ENCODE measurements at regions not wholly inside any gene's neighbourhood (a gene's known extent, or its start where the extent isn't known, plus 50 kb on each side); places are given as distances from the start of the nearest gene placed in this dataset.

- TF ChIP-seq CTCF (conservative IDR thresholded peaks at IDR 0.05 in 1 of 2, IDR thresholded peaks at IDR 0.05 in 1 of 2; ENCODE audit: extremely low read depth in 1 of 2, insufficient read depth in 1 of 2, low read depth in 1 of 2, low read length in 2 of 2) (no peak), EZH2 (IDR thresholded peaks at IDR 0.05; ENCODE audit: borderline replicate concordance, low read length) (no peak)
Observed at GRCh38 chr1:229973297-229973612, 93.8 kb upstream of the GALNT2 start.
